NCI-H226 (cell line): ENCODE measurements at regions not wholly inside any gene's neighbourhood (a gene's known extent, or its start where the extent isn't known, plus 50 kb on each side); places are given as distances from the start of the nearest gene placed in this dataset.

Experiments used
- DNase-seq: peaks from one replicate; pipeline ENCODE4 v3.0.0-alpha.2; 2015

DNA sequence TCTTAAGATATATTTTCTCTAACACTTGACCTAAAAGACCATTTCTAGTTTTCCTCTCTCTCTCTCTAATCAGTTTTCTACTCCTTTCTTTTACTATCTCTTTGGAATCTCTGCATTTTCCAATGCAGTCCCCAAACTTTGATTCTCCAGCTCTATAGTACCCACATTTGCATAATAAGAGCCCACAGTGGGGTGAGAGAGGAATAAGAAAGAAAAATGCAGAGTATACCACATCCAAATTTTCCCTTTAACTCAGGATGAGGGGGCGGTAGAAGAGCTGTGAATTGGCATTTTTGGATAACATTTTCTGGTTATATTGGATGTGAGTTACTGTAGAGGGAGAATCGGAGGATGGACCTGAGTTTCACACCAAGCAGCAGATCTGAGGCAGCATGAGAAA lies 74.4 kb upstream of the SOD3 start:
- DNase-seq = no peak

DNA sequence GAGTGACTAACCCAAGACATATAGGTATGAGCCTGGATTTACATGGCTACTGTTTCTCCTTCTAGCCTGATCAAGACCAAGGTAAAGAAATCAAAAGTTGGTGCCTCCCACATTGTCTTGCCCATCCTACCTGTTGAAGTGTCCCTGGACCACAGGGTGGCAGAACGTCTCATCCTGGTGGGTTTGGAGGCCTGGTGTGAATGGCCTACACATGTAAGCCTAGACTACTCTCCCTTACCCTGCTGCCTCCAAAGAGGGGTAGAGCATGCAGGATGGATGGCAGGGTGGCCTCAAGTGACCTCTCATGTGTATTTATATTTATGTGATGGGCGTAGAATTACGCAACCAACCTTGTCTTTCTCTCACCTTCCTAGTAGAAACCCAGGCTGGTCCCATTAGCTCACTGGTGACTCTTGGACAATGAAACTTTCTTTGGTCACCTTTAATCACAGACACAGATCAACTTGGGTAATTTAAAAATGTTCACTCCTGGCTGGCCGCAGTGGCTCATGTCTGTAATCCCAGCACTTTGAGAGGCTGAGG lies 73.3 kb upstream of the SOD3 start:
- DNase-seq = no peak

DNA sequence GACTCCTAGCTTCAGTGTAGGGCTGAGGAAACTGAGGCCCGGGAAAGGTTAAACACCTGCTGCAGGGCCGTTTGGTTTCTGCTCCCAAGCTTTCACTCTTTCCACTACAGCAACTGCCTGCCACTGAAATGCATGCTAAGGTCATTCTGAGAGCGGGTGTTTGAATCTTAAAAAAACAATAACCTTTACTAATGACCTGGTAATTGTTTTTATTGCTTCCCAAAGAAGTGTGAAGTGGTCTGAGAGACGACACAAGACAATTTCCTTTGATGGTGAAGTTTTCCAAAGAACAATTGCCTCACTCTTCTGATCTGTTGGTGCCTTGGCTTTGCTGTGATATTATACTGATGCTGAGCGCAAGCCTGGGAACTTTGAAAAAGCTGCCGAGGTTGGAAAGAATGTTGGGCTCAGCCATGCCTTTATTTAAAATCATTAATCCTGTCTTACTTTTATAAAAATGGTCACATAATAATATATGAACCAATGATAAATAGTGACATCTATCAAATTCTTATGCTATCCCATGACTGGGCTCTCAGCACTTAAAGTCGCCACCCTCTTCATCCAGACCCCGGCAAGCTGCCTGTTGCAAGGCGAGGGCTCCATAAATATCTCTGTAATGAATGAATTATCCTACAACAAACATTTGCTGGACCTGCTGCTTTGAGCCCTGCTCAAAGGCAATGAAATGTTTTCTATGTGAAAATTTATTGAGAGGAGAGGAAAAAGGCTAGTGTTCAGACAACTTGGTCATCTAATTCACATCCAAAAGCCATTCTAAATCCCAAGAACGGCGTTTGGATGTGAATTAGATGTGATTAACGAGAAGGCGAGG lies 67.8 kb upstream of the SOD3 start:
- no peak for DNase-seq

DNA sequence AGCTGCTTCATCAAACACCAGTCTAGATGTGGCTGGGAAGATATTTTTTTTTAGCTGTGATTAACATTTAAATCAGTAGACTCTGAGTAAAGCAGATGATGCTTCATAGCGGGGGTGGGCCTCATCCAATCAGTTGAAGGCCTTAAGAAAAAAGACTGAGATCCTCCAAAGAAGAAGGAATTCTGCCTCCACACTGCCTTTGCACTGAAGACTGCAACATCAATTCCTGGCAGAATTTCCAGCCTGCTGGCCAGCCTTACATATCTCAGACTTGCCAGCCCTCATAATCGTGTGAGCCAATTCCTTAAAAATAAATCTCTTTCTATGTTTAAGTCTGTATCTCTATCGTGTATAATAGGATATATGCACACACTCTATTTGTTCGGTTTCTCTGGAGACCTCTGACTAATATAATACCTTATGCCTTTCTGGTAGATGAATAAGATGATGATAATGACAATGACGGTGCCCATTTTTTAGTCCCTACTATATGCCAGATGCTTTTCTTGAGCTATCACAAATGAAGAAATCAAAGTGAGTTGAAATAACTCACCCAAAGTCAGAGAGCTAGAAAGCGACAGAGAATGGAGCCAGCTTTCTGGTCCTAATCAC lies 66.1 kb upstream of the SOD3 start:
- no peak for DNase-seq

DNA sequence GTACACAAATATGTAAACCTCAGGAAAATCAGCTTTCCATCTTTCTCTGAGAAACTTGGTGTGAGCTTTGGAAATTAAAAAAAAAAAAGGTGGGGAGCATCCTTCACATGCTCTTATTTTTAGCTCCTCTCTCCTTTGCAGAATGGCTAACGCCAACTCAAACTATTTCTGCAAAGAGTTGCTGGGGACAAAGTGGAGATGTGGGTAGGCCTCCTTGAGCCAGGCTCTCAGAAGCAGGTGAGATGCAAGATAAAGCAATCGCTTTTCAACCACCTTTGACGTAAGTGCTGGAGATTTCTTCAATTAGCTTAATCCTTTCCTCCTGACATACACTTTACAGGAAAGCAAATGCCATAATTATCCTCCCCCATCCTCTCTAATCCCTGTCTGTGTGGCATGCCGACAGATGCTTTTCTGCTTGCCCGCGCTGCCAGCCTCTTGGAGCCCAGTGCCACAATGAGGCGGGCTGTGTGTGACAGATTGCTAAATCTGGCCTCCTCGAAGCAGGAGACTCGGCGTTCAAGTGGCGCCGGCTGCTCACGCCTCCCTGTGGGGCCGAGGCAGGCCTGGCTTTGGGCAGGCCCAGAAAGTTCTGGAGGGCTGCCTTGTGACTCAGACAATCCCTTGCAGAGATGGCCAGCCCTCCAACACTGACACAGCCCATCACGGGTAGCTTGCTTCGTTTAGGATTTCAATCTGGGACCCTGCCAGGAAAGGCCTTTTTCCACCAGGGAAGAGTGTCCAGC lies 64.9 kb upstream of the SOD3 start:
- DNase-seq = no peak

DNA sequence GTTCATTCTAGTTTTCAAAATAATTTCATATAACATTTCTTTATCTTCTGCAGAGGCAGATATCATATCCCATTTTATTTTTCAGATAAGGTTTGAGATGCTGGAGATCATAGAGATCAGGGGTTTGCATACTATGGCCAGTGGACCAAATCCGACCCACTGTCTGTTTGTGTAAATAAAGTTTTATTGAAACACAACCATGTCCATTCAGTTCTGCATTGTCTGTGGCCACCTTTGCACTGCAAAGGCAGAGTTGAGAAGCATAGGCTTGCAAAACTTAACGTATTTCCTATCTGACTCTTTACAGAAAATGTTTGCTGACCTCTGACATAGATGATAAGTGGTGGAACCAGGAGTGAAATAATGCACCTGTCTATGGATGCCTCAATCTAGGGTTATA lies 63.9 kb upstream of the SOD3 start:
- DNase-seq = no peak

DNA sequence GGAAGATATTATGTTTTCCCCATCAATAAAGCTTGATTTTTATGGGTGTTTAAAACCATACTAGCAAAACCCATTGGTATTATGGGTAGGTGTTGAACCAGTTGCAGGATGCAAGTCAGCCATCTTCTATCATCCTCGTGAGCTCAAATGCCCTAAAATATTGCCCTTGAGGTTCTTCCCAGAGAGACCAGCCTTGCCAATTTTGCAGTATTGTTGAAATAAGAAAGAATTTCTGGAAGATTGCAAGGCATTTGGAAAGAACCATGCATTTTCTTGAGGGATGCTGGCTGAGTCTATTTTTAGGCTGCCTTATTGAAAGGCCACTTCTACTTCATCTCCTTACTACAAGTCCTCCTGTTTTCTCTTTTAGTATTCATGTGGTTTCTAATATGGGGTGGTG lies 60.9 kb upstream of the SOD3 start:
- no peak for DNase-seq

DNA sequence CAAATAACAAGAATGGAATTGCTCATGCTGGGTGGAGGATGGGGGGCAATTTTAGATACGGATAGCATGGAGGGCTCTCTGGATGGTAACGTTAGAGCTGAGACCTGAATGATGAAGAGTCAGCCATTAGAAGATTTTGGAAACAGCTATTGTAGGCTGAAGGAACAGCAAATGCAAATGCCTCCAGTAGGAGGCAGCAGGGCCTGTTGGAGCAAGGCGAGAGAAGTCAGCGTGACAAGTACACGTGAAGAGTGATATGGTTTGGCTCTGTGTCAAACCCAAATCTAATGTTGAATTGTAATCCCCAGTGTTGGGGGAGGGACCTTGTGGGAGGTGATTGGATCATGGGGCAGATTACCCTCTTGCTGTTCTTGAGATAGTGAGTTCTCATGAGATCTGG lies 59.3 kb upstream of the SOD3 start:
- no peak for DNase-seq

DNA sequence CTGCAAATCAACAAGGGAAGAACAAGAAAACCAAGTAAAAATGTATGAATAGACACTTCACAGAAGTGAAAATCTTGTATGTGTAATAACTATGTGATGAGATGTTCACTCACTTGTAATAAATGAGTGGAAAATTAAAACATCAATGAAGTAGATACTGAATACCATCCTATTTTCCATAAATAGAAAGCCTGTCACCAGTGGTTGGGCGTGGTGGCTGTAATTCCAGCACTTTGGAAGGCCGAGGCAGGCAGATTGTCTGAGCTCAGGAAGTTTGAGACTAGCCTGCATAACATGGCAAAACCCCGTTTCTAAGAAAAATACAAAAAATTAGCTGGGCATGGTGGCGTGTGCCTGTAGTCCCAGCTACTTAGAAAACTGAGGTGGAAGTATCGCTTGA lies 53.5 kb upstream of the SOD3 start:
- no peak for DNase-seq

DNA sequence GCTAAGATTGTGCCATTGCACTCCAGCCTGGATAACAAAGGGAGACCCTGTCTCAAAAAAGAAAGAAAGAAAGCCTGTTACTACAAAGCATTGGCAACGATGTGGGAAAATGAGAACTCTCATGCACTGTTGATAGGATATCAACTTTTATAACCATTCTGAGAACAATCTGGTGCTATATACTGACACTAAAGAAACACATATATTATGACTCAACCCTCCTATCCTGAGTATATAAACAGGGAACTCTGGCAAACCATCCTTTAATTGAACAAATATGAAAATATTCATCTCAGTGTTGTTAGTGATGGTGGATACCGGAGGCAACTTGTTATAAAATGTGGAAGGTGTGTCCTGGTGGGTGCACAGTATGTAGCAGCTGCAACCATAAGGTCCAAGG lies 53.0 kb upstream of the SOD3 start:
- no peak for DNase-seq

DNA sequence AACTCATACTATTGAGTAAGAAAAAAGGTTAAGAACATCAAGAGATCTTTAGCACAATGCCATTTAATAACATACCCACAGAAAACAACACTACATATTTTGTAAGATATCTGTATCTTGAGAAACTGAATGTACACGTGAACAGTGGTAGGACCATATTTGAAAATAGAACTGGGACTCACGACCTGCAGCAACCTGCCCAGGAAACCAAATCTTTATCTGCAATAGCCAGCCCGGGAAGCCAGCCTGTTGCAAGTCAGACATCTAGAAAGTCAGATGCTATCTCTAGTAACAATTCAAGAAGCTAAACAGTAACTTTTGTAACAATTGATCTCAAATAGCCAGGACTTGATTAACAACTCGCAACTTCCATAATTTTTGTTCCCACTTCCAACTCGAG lies 52.6 kb upstream of the SOD3 start:
- no peak for DNase-seq

DNA sequence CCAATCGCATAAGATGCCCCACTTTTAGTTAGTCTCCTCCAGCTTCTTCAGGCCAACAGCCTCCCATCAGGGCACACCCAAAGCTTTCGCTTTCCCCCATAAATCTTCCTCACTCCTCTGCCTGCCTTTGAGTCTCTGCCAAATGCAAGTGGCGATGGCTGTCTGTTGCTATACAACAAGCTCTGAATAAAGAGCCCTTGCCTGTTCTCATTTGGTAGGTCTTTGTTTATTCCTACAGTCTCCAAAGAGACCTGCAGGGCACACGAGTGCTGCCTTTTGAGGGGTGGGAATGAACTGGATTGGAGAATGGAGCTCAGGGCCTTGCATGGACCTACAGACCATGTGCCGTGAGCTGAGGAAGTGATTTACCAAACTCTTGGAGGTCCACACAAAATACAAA lies 52.2 kb upstream of the SOD3 start:
- DNase-seq = no peak

DNA sequence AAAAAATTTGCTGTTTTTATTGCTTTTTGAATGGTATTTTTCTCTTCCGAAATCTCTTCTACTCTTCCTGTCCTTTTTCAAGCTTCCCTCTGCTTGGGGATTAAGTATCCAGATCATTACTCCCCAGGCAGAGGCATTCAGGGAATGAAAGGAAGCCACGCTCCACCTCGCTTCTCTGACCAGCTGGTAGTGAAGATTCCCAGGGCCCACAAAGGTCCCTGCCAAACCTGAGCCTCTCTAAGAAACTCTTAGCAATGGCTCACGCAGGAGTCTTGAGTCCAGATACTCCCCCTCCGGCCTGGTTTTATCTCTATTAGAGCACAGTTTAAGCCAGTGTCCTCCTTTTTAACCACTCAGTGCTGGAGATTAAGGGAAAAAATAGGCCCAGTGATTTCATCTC lies 51.4 kb upstream of the SOD3 start:
- no peak for DNase-seq

DNA sequence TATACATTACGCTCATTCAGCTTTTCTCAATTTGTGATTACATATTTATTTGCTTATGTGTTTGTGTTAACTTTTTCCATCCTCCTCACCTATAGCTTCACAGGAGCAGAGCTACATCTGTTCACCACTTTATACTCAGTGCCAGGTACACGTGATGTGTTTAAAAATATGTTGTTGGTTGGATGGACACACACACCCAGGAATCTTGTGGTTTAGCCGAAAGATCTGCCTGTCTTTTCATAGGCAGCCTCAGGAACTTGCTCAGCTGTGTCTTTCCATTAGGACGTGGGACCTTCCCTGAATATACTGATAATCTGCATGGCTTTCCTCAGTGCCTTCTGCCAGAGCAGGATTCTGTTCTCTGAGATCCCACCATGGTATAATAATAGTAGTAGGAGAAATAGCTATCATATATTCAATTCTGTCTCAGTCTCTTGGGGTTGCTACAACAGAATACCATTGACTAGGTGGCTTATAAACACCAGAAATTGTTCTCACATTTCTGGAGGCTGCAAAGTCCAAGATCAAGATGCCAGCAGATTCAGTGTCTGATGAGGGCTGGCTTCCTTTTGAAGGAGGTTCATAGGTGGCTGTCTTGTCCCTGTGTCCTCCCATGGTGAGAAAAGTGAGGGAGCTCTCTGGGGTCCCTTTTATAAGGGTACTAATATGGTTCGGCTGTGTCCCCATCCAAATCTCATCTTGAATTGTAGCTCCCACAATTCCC lies 50.0 kb upstream of the SOD3 start:
- no peak for DNase-seq
